Activated T-helper 17 cell treated with anti-CD3 and anti-CD28 coated beads, Interleukin-2, amount 50 U/mL, for 72 hours (primary cell): ENCODE measurements at regions not wholly inside any gene's neighbourhood (a gene's known extent, or its start where the extent isn't known, plus 50 kb on each side); places are given as distances from the start of the nearest gene placed in this dataset.

ENCODE experiments used
- ATAC-seq: fragments of 150-1000 bp; cut with Tn5 transposase; replicated peaks from 2 replicates; pipeline ENCODE4 v1.10.0; 2021; ENCODE audit warnings: mild to moderate bottlenecking, moderate library complexity
- H3K27ac Mint-ChIP-seq: one replicate; pipeline ENCODE4 v1.8.0; 2022; ENCODE audit warnings: mixed read lengths
- H3K27me3 Mint-ChIP-seq: one replicate; pipeline ENCODE4 v1.8.0; 2022; ENCODE audit warnings: mixed read lengths
- H3K36me3 Mint-ChIP-seq: one replicate; pipeline ENCODE4 v1.8.0; 2022; ENCODE audit warnings: low read depth, mild to moderate bottlenecking, mixed read lengths
- H3K4me1 Mint-ChIP-seq: one replicate; pipeline ENCODE4 v1.8.0; 2022; ENCODE audit warnings: mixed read lengths
- H3K4me3 Mint-ChIP-seq: one replicate; pipeline ENCODE4 v1.8.0; 2022; ENCODE audit warnings: mild to moderate bottlenecking, mixed read lengths
- H3K9me3 Mint-ChIP-seq: one replicate; pipeline ENCODE4 v1.8.0; 2022; ENCODE audit warnings: mixed read lengths

DNA sequence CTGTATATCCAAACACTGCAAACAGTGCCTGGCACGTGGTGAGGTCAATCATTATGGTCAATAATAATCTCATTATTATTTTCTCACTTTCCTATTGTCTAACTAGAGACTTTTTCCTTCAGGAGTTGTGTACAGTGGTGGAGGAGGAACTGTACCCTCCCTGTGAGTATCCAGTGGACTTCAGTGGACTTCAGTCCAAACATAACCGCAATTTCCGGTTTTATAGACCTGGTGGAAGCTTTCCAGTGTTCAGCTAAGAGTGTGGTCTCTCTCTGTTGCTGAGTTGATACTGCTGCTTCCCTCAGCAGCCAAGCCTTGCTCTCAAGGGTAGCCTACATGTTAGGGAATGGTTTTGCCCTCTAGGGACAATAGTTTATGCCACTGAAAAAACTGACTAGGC lies 447.1 kb downstream of the TMEM182 start:
- no peak overlapping the region for H3K4me3 Mint-ChIP-seq
- no peaks in the 10 kb centered on the region for H3K27me3 Mint-ChIP-seq
- H3K4me1 Mint-ChIP-seq: no peaks in the 10 kb centered on the region
- H3K27ac Mint-ChIP-seq: no peak overlapping the region
- H3K36me3 Mint-ChIP-seq: no peaks in the 10 kb centered on the region
- ATAC-seq: no peak
- H3K9me3 Mint-ChIP-seq: no peaks in the 10 kb centered on the region

DNA sequence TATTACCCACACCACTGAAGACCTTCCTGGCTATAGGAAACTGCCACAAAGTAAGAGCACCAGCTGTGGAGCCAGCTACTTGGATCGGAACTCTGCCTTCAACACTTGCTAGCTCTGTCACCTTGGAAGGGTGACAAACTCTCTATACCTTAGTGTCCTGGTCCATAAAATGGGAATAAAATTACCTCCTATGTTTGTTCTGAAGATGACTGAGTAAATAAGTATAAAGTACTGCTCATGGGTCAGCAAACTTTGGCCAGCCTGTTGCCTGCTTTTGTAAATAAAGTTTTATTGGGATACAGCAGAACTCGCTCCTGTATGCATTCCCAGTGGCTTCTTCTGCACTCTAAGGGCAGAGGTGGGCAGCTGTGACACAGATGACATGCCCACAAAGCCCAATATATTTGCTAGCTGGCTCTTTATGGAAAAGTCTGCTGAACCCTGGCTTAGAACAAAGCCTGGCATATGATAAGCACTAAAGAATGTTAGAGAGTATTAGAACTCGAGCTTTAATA lies 451.3 kb downstream of the TMEM182 start:
- ATAC-seq: no peak
- no peaks in the 10 kb centered on the region for H3K36me3 Mint-ChIP-seq

DNA sequence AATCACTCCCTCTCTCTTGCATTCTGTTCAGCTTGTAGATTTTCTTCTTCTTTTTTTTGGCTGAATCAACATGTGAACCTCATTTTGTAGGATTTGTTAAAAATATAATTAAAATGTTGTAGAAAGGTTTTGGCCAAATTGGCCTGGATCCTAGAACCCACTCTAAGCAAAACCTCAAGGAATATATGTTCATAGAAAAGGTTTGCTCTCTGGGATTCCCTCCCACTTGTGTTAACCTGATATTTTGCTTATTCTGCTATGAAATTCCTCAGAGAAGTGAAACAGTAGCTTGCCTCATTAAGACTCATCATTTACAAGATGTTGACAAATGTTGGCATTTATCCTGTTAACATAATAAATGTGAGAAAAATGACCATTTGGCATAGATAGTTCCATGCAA lies 456.7 kb downstream of the TMEM182 start:
- ATAC-seq: no peak
- H3K4me3 Mint-ChIP-seq: no peak overlapping the region
- H3K36me3 Mint-ChIP-seq: no peaks in the 10 kb centered on the region
- peaks cover 4% of the 10 kb centered on the region for H3K9me3 Mint-ChIP-seq
- H3K27me3 Mint-ChIP-seq: no peaks in the 10 kb centered on the region
- H3K4me1 Mint-ChIP-seq: no peaks in the 10 kb centered on the region
- H3K27ac Mint-ChIP-seq: no peak overlapping the region

More for the DNA sequence above, 451.3 kb downstream of the TMEM182 start:
- peaks cover under 1% of the 10 kb centered on the region for H3K9me3 Mint-ChIP-seq
- no peak overlapping the region for H3K4me3 Mint-ChIP-seq
- no peak overlapping the region for H3K27ac Mint-ChIP-seq
- no peaks in the 10 kb centered on the region for H3K27me3 Mint-ChIP-seq
- no peaks in the 10 kb centered on the region for H3K4me1 Mint-ChIP-seq

DNA sequence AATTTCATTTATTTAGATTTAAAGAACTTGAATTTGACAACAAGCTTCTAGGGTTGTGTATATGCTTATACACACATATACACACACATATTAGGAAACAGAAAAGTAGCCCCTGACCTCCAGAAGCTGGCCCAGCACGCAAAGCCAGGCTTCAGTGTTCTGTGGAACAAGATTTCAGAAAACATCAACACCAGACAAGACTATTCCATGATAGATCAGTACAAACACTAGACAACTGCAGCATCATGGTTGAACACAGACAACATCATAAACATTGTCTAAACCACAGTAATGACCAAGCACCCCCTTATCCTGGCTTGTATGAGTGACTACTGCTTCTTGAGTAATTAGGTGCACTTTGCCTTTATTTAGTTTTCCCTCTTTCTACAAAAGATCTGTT lies 457.6 kb downstream of the TMEM182 start:
- ATAC-seq: no peak
- no peaks in the 10 kb centered on the region for H3K36me3 Mint-ChIP-seq
- no peaks in the 10 kb centered on the region for H3K4me1 Mint-ChIP-seq
- no peaks in the 10 kb centered on the region for H3K27me3 Mint-ChIP-seq
- no peak overlapping the region for H3K4me3 Mint-ChIP-seq
- no peak overlapping the region for H3K27ac Mint-ChIP-seq
- peaks cover 4% of the 10 kb centered on the region for H3K9me3 Mint-ChIP-seq

DNA sequence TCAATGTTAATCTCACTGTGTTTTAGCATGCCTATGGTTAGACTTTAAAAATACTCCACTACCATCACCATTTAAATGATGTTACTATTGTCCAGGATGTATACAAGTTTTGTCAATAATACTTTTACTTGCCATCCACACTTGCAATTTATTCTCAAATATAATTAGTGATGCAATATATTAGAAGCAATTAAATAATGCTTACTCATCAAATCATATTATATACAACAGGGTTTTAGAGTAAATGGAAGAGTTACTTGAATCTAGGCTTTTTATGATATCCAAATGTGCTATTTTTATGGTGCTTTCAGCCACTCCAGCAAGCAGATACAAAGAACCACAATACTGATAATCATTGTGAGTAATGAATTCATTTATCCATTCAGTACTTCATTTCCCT lies 461.1 kb downstream of the TMEM182 start:
- Mint-ChIP-seq H3K4me3 (no peak overlapping the region), H3K4me1 (no peaks in the 10 kb centered on the region), H3K36me3 (no peaks in the 10 kb centered on the region), H3K9me3 (peaks cover 9% of the 10 kb centered on the region), H3K27me3 (no peaks in the 10 kb centered on the region), H3K27ac (no peak overlapping the region)
- ATAC-seq: no peak

DNA sequence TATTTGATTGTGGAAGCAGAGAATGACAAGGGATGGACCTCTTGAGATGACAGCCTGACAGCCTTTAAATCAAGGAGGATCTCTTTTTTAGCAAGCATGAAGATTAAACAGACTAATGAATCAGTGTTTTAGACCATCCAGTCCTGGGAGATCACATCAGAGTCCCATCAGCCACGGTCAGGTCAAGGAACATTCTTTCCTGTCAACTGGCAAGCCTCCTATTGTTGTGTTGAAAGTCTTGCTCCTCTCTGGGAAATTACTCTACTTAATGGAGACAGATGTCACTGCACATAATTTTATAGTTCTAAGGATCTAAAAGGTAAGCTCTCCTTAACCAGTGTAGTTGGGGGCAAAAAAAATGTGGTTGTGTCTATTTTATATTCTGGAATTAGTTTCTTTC lies 469.0 kb downstream of the TMEM182 start:
- no peak for ATAC-seq
- H3K27me3 Mint-ChIP-seq: no peaks in the 10 kb centered on the region
- H3K36me3 Mint-ChIP-seq: no peaks in the 10 kb centered on the region
- no peak overlapping the region for H3K27ac Mint-ChIP-seq
- no peak overlapping the region for H3K4me3 Mint-ChIP-seq
- H3K4me1 Mint-ChIP-seq: no peaks in the 10 kb centered on the region
- H3K9me3 Mint-ChIP-seq: peaks cover 9% of the 10 kb centered on the region

DNA sequence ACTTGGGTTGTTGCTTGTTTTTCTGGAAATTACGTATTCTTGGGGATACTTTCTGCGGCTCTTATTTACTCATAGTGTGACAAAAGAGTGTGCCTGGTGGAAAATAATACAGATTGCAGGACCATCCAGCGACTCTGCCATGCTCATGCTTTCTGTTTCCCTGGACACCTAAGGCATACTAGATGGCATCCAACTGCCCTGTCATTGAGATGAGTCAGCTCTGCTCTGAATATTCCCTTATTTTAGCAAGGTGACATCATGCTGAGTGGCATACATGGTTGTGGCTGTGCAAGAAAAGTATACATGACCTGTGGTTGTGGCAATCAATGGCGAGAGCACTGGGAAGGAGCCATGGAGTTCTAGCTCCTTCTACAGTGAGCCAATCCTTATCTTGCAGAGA lies 471.0 kb downstream of the TMEM182 start:
- no peaks in the 10 kb centered on the region for H3K4me1 Mint-ChIP-seq
- H3K27me3 Mint-ChIP-seq: no peaks in the 10 kb centered on the region
- no peak overlapping the region for H3K4me3 Mint-ChIP-seq
- H3K36me3 Mint-ChIP-seq: no peaks in the 10 kb centered on the region
- H3K9me3 Mint-ChIP-seq: peaks cover 4% of the 10 kb centered on the region
- H3K27ac Mint-ChIP-seq: no peak overlapping the region
- no peak for ATAC-seq

DNA sequence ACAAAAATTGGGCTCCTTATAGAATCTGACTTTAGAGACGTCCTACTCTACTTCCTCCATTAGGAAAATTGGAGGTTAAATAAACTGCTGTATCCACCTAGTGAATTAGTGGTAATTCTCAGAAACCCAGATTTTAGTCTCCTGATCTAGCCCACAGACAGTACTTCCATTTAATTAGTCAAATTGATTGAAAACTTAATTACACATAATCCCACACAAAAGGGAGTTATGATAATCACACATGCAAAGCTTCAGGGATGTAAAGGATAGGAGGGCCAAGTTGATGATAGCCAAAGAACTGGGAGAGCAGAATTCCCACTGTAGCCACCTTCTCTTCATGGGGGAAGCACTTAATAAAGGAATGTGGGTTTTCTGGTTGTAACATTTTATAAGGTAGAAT lies 471.9 kb downstream of the TMEM182 start:
- H3K4me1 Mint-ChIP-seq: no peaks in the 10 kb centered on the region
- no peak for ATAC-seq
- H3K27ac Mint-ChIP-seq: no peak overlapping the region
- no peaks in the 10 kb centered on the region for H3K36me3 Mint-ChIP-seq
- no peak overlapping the region for H3K4me3 Mint-ChIP-seq
- no peaks in the 10 kb centered on the region for H3K27me3 Mint-ChIP-seq
- H3K9me3 Mint-ChIP-seq: peaks cover 4% of the 10 kb centered on the region

DNA sequence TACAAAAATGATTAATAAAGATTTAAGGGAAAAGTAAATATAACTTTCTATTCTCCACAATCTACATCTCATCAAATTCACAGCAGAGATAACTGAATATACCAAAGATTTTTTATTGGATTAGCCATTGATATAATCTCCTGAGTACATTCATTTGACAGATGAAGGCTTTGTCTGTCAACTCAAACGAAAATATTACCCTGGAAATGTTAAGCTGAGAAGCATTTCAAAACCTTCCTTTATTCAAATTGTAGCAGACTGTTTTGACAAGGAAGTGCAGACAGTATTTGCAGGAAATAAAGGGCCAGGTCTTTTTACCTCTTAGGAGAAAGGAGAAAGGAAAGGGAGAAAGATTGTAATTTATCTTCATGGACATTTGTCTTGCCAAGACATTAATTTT lies 473.5 kb downstream of the TMEM182 start:
- Mint-ChIP-seq H3K4me1 (no peaks in the 10 kb centered on the region), H3K27me3 (no peaks in the 10 kb centered on the region), H3K4me3 (no peak overlapping the region), H3K36me3 (no peaks in the 10 kb centered on the region), H3K9me3 (peaks cover 4% of the 10 kb centered on the region), H3K27ac (no peak overlapping the region)
- no peak for ATAC-seq

DNA sequence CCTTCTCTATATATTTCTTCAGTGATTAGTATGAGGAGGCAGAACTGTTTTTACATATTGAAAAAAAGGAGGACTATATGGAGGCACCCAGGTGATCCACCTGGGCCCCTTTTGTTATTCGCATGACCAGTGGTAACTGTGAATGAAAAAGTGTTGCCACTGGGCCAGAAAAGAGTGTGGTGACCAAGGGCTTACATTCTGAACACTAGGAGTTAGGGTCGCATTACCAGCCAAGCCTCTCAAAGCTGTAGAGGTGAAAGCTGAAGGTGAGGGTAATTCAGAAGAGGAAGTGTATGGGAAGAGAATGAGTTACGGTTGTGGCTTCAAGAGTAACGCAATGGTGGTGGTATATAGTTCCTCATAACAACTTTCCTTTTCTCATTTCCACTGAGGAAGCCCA lies 487.6 kb downstream of the TMEM182 start:
- H3K36me3 Mint-ChIP-seq: no peaks in the 10 kb centered on the region

DNA sequence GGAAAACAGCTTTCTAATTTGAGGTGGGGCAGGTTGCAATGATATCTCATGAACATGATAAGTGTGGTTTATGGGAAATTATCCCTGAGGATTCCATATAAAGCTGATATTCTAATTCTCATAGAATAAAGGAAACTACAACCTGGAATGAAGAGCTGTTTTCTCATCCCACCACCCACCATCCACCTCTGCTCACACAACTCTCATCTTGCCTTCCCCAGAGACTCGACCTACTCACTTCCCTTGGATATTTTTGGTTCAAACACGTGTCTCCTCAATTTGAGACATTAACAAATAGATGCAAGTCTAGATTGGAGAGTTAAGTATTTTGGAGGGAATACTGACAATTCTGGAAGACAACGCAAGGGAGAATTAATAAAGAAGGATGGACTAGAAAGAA lies 490.9 kb downstream of the TMEM182 start:
- Mint-ChIP-seq H3K4me1 (no peaks in the 10 kb centered on the region), H3K9me3 (peaks cover 25% of the 10 kb centered on the region), H3K36me3 (no peaks in the 10 kb centered on the region), H3K27ac (no peak overlapping the region), H3K4me3 (no peak overlapping the region), H3K27me3 (no peaks in the 10 kb centered on the region)
- ATAC-seq: no peak

More for the DNA sequence above, 487.6 kb downstream of the TMEM182 start:
- Mint-ChIP-seq H3K4me1 (no peaks in the 10 kb centered on the region), H3K4me3 (no peak overlapping the region), H3K27ac (no peak overlapping the region), H3K27me3 (no peaks in the 10 kb centered on the region), H3K9me3 (peaks cover 21% of the 10 kb centered on the region)
- no peak for ATAC-seq

DNA sequence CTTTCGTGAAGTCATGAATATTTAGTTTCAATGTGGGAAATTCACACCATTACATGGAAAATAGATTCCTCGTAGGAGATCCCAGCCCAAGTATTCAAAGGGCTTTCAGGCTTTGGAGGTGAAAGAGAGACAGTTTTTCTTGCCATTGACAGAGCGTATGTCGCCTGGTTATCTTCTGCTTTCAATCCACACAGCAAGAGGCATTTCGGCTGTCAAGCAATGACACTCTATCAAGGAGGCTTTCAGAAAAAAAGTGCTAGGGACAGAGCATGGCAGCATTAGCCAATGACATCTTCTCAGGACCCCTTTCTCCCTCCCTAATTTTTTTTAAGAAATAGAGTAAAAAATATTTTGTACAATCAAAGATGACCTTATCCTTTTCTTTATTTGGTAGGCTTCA lies 492.8 kb downstream of the TMEM182 start:
- Mint-ChIP-seq H3K4me1 (no peaks in the 10 kb centered on the region), H3K4me3 (no peak overlapping the region), H3K27me3 (no peaks in the 10 kb centered on the region), H3K36me3 (no peaks in the 10 kb centered on the region), H3K27ac (no peak overlapping the region), H3K9me3 (peaks cover 21% of the 10 kb centered on the region)
- ATAC-seq: no peak

DNA sequence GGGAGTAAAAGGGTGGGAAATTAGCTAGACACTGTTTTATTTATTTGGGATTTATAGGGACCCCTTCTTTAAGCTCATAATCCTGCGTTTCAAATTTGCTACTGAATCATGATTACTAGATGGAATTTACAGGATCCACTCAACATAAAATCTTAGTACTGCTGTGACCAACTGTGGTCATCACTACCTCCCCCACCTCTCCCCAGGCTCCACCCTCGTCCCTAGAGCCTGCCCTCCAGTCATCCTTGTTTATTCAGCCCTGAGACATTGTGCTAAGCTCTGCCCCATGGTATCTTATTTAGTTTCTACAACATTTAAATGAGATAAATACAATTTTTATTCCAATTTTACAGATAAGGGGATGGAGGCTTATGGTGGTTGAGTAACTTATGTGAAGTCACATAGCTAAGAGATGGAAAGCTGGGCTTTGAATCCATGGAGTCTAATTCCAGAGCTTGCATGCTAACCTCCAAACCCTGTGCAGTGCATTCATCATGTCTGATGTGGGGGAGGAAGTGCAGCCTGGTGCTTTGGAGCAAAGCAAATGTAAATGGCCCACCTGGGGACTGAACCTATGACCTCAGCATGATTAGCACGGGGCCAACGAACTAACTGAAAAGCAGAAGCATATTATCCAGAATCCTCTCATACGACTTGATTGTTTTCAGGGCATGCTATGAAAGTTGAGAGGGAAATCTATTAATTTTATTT lies 502.4 kb downstream of the TMEM182 start:
- Mint-ChIP-seq H3K4me3 (no peak overlapping the region), H3K9me3 (peaks cover 25% of the 10 kb centered on the region), H3K27ac (no peak overlapping the region), H3K36me3 (no peaks in the 10 kb centered on the region), H3K27me3 (no peaks in the 10 kb centered on the region), H3K4me1 (no peaks in the 10 kb centered on the region)
- no peak for ATAC-seq

DNA sequence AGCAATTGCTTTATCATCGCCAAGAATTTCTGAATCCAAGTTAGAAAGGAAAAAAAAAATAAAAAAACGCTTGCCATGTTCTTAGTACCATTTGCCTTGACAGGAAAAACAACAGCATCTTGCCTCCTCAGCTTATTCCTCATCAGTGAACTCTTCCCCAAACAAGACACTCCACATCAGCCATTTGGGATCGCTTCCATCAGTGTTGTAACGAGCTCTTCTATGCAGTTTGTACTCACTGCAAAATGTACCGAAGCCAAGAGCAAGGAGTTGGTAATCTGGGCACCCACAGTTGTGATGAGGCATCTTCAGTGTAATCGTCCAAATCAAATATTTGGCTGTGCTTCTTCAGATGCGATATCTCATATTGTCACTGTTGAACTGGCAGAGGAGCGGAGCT lies 503.7 kb downstream of the TMEM182 start:
- H3K27ac Mint-ChIP-seq: no peak overlapping the region
- ATAC-seq: no peak
- no peaks in the 10 kb centered on the region for H3K36me3 Mint-ChIP-seq
- no peaks in the 10 kb centered on the region for H3K27me3 Mint-ChIP-seq
- H3K4me1 Mint-ChIP-seq: no peaks in the 10 kb centered on the region
- H3K4me3 Mint-ChIP-seq: no peak overlapping the region
- peaks cover 31% of the 10 kb centered on the region for H3K9me3 Mint-ChIP-seq

DNA sequence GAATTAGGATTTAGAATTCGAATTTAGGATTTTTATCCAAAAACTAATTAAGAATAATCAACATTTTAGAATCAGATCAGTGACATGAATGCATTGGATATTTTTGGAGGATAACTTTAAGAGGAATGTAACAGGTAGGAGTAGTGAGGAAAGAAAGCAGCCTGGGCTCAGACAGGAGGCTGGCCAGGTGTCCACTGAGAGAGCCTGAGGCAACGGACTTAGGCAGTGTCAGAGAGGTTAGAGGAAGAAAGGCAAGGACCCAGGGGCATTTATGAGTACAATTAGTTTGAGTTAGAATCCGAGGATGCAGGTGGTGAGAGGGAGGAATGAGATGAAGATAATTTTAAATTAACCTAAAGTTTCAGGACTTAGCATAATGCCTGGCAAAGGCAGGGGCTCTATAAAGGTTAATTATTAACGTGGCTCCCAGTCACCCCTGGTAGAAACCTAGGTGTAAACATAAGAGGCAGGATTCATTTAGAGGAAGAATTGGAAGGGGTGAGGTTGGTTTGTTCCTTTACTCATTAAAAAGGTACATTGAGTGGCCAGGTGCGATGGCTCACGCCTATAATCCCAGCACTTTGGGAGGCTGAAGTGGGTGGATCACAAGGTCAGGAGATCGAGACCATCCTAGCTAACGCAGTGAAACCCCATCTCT lies 507.1 kb downstream of the TMEM182 start:
- no peaks in the 10 kb centered on the region for H3K36me3 Mint-ChIP-seq
- H3K4me1 Mint-ChIP-seq: no peaks in the 10 kb centered on the region
- no peak overlapping the region for H3K27ac Mint-ChIP-seq
- H3K27me3 Mint-ChIP-seq: no peaks in the 10 kb centered on the region
- ATAC-seq: no peak
- H3K9me3 Mint-ChIP-seq: peaks cover 27% of the 10 kb centered on the region
- H3K4me3 Mint-ChIP-seq: no peak overlapping the region
